CD4-positive, alpha-beta T cell treated with Interleukin-12 subunit alpha and Interleukin-12 subunit beta, for 1 hour (primary cell): ENCODE measurements at regions not wholly inside any gene's neighbourhood (a gene's known extent, or its start where the extent isn't known, plus 50 kb on each side); places are given as distances from the start of the nearest gene placed in this dataset.
"Not testable (repeated sequence)": the region's sequence is repeated elsewhere in the genome, so short reads cannot be mapped to it uniquely, and the experiment has no call there.

Experiments used
- DNase-seq: peaks from one replicate; pipeline ENCODE4 v3.0.0-alpha.2; 2020

DNA sequence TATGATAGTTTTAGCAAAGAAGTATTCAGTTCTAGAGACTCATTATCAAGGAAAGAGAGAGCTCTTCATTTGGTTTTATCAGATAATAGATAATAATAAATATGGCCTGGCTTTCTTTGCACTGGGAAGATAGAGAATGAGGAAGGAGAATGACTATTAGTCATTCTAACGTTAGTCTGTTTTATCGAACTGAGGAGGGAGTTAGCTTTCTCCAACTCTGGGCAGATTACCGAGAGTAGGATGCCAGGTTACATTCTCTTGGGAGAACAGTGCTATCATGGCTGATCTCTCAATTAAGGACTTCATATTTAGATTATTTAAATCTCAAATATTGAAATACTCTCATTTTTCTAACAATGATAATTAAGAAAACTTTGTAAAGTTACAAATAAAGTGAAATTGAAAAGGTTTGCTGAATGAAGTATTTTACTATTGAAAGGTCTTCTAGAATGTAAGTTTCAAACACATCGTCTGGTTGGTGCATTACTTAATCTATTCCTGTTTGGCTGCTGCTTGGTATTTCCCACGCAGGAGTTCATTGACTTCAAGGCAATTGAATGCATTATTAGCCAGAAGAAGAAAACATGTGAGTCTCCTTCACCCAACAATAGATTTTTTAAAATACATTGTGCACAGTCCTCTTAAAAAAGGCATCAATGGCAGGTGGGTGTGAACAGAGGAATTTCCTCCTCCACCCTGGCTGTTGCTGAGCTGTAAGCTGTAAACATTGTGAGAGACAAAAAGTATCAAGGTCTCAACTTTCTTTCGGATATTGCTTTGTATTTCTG, 140.8 kb downstream of the C9orf152 start:
- DNase-seq = no peak

DNA sequence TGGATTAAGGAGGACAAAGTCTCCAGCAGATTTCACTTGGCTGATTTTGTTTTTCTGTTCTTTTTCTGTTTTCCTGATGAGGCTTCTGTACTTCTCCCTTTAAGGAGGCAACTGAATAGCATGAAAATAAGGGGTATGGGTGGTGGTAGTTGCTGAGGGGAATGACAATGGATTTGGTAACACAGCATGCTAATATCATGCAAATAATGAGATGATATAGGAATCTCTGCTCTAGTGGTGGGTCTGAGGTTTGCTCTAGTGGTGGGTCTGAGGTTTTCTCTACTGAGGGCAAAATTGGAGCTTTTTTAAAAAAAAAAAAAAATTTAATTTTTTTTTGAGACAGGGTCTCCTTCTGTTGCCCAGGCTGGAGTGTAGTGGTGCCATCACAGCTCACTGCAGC, 139.7 kb downstream of the C9orf152 start:
- DNase-seq = no peak

DNA sequence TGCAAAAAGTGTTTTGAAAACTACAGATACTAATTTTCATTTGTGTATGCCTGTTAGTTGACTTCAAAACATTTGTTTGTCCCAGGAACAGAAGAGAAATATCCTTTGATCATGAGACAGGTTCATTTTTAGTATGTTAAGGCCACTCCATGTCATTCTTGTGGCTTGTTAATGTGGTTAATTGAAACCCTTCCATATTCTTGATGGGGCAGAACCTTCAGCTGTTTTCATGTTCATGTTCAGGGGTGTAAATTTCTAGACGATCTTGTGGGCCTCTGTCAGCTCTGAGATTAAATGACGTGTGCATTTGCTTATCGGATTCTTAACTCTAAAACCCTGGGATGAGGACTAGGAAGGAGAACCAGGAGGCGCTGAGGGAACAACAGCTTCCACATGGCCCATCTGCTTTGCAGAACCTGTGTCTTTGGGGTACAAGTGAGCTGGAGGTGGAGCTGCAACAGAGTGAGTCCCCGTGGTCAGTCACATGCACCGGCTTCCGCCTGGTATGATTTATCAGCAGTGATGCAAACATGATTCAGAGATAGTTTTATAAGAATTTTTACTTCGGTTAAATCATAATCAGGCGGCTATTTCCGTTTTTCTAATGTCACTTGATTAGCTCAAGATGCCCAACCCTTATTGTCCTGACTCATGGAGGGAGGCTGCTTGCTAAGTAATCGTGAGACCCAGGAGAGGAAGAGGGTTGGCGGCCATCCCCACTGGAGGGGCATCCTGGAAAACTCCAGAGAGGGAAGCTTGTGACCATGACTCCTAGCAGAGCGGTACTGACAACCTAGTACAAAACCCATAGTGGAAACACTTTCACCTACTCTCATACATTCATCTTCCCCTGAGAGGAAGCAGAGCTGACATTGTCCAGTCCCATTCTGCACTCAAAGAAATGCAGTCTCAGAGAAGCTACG, 138.4 kb downstream of the C9orf152 start:
- DNase-seq = no peak

DNA sequence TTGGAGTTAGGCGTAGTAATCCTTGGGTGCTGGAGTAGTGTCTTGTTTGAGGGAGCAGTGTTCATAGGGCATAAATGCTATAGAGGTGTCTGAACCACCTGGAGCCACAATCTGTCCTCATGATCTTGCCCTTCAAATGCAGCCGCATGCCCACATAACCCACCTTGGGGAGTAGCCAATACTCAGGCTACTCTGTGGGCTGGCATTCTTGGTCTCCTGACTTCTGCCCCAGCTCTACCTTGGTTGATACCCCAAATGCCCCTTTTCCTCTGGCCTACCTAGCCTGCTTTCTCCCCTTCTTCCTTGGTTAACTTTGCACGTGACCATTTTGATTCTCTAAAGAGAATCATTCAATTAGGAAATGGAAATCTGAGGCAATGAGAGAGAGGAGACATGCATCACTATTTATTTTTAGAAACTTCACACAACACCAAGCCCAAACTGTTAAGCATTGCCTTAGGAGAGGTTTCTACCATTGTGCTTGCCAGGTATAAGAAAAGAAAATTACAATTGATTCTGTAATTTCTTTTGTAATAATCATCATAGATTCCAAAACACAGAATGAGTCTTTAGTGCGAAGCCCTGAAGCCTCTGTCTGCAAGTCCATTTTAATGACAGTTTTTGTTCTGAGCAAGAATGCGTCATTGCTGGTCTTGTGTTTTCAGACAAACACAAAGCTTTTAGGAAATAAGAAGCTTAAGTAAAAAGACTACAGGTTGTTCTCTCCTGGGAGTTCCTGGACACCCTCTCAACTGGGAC, 135.2 kb downstream of the C9orf152 start:
- no peak for DNase-seq

DNA sequence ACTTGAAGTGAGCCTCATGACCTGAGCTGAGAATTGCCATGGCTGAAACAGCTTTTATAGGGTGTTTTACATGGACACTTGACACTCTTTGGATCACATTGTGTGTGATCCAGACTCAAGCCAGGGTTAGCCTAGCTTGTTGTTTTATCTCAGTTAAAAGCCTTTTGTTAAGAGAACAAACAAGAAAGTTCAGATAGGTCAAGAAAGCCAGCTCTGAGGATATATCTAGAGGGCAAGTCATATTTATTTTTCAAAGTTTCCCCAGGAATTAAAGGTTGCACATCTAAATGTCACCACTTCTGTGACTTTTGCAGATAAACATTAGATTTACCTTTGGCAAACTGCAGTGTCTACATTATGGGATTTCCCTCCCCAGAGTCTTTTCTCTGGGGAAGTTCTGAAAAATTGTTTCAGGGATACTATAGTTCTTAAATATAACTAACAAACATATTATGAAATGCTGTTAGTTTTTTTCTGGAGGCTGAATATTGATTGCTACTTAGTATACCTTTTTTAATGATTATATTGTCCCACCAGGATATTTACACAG, 134.5 kb downstream of the C9orf152 start:
- no peak for DNase-seq

DNA sequence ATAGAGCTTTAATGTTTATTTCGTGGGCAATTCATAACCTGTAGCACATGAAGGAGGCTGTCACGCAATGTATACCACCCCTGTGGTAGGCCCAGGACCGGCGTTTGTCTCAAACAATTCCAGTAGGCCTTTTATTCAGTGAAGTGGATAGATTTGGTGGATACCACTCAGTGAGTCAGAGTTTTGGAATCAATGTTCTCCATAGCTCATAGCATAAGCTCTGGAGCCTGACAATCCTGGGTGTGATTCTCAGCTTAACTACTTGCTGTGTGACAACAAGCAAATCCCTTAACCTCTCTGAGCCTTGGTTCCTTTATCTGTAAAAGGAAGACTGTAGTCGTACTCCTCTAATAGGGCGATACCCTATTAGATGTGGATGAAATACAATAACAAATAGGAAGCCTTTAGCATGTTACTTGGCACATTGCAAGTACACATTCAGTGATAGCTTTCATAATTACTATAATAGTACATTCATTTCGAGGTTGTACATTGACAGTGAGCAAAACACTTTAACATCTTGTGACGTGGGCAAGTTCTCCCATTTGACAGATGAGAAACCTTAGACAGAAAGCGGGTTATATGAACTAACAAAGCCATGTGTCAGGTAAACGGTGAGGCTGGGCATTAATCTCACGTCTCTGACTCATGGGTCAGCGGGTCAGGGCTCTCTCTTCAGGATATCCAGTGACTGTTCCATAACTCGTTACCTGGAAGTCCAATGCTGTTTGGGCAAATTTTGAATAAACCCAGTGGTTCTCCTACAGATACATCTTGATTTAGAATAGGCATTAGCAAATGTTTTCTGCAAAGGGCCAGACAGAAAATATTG, 130.8 kb downstream of the C9orf152 start:
- DNase-seq = no peak

DNA sequence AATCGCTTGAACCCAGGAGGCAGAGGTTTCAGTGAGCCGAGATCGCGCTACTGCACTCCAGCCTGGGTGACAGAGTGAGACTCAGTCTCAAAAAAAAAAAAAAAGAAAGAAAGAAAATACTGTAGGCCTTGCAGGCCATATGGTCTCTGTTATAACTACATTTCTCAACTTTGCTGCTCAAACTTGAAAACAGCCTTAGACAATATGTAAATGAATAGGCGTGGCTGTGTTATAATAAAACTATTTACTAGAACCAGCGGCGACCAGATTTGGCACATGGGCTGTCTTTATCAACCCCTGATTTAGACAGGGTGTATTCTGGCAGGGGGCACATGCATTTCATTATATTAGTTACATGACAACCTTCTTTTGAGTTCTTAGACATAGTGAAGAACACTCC, 130.0 kb downstream of the C9orf152 start:
- DNase-seq = no peak

DNA sequence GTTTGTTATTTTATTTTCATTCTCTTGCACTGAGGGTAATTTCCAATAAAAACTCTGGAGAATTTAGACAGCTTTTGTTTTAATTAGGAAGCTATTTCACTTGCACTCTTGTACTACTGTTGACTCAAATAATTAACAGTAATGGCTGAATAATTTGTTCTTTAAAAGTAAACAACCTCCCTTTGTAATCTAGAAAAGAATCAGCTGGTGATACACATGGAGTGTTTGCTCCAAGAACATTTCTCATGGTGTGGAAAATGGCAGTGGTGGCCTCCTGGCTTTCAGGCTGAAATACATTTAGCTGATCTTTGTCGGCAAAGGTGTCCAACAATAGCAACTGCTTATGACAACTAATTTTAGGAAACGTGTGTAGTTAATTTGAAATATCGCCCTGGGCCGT, 129.4 kb downstream of the C9orf152 start:
- DNase-seq = no peak

DNA sequence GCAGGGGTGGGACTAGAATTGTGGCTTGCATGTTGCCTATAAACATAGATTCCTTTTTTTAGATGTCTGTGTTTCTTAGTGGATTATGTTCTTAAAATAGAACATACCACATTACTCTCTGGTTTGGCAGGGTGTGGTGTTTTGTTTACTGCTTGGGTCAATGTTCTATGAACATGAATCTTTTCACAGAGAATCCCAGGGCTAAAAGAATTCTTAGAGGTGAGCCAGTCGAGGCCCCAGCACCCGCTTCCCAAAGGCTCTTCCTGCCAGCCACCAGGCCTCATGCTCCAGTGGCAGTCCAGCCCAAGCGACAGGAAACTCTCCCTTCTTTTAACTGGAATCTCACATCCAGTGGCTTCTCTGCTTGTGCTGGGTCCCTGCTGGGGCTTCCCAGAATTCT, 126.6 kb downstream of the C9orf152 start:
- DNase-seq = no peak

DNA sequence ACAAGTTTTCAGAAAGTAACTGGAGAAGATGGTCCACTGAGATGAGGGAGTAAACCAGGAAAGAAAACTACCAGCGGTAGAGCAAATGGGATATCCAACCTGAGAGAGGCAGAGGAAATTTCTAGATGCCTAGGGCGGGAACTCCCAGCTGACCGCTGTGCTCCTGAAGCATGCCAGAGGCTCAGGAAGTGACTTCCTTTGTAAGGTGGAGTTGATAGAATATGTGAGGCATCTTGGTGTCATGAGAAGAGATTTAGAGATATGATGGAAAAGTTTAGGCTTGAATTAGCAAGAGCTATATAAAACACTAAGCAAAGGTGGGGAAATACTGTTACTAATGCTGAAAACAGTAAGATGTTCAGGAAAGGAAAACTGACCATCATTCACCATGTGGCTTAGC, 124.1 kb downstream of the C9orf152 start:
- DNase-seq = no peak

DNA sequence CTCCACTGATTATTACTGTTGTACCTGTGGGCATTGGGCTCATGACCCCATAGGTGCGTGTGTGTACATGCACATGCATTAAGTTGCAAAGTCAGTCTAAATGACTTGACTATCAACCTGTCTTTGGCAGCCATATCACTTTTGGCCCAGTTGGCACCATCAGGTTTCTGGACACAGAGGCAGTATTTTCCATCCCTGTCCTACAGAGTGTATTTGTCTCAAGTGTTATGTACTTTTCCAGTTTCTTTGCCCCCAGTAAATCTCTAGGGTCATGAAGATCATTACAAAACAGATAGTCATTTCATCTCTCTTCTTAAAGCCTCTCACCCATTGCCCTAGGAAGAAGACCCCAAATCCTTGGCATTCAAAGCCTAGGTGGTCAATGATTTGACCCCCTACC, 121.4 kb downstream of the C9orf152 start:
- DNase-seq = no peak

DNA sequence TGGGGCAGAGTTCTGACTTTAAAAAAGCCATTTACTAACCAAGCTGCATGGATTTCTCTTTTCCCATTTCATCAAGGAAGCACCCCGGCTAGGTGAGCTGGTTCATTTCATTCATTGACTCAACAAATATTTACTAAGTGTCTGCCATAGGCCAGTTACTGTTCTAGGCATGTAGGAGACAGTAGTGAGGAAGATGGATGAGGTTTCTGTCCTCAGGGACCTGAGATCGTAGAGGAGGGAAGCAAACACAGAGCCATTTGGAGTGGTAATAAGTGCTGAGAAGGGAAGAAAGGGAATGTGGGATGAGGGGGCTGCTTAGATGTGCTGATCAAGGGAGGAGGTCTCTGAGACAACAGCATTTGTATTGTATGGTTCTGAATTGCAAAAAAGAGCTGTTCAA, 120.4 kb downstream of the C9orf152 start:
- no peak for DNase-seq

DNA sequence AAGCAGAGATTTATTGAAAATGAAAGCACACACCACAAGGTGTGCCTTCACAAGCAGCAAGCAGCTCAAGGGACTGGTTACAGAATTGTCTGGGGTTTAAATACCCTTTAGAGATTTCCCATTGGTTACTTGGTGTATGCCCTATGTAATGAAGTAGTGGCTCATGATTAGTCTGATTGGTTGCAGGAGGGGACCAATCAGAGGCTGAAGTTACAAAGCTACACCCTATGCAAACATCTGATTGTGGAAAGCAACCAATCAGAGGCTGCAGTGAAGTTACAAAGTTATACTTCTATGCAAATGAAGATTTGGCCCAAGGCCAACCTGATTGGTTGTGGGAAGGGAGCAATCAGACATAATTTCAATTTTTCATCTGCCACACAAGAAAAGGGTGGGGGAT, 119.9 kb downstream of the C9orf152 start:
- DNase-seq = no peak

DNA sequence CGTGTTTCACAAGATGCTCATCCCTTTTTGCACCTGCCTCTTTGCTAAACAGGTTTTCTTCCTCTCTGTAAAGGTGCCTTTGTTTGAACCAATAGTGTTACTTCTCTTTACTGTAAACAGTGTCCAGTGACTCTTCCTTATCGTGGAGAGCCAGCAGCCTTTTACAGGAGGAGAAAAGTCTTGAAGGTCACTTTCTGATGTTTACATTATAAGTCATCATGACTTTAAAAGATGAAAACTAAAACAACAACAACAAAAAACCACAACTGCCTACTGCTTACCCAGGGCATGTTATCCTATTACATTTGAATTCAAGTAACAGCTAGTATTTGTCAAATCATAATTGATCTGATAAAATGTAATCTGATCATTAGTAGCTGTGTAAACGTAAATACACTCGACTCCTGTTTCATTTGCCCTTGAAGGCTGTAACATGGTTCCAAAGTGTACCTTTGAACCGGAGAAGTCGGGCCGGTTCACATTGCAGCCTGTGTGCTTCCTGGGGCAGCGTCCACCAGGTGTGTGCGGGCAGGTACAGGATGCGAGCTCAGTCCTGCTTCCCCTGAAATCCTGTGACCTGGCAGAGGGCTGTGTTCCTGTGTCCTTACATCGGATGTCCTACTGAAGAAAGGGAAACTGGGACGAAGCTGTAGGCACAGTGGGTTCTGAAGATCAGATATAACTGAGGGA, 118.1 kb downstream of the C9orf152 start:
- DNase-seq = no peak

DNA sequence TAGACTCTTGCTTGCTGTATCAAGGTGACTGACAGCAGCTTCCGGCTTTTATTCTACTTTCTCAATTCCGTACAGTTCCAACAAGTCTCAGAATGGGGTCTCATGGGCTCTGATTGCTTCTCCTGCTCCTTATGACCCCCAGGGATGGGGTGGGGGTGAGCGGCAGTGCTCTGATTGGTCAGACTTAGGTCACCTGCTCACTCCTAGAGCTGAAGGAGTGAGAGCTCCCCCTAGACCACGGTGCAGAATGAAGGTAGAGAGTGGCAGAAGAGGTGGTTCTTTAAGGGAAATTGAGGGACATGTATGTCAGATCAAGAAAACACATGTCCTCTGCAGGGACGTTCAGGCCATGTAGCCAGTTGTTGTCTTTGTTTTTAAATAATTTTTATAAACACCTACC, 115.2 kb downstream of the C9orf152 start:
- no peak for DNase-seq

DNA sequence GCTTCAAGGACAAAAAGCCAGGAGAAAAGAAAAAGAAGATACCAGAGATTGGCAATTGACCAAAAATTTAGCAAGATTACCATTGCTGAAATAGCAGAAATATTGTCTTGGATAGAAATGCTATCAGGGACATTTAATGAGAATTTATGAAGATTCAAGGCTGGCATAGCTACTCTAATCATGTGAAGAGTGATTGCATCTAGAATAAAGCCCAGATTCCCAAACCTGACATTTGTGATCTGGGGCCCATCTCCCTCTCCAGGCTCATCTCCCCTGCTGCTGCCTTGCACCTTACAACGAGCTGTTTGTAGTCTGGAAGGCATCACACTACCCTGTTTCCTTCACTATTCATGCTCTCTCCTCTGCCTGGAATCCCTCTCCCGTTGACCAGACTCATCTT, 114.5 kb downstream of the C9orf152 start:
- DNase-seq = no peak

DNA sequence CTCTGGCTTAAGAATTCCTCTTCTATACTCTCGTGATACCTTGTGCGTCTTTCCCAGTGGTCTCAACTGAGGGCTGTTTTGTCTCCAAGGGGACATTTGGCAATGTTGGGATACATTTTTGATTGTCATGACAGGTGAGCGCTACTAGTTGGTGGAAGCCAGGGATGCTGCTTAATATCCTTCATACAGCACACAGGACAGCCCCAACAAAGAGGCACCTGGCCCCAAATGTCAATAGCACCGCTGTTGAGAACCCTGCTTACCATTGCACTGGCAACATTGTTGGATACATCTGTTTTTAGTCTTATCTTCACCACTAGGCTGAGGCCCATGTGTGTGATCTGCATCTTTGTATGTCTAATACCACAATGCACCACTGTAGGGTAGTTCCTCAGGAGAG, 114.1 kb downstream of the C9orf152 start:
- DNase-seq = no peak

DNA sequence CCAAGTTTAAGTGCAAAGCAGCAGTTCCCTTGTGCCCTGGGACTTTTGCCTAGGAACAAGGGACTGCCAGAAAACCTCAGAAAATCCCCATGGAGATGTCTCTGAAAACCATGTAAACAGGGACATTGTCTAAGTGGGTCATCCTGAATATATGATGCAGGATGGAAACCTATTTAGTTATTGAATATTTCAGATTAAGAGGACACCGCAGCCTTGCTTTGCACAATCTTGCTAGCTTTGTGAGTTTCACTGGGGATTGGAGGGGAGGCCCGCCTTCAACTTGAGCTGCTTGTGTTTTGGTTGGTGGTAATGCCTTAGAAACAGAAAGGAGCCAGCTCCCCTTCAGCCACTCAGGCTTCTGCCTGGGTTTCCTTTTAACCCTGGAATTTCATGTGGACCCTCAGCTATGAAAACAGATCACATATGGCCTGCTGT, 112.8 kb downstream of the C9orf152 start:
- DNase-seq = no peak

DNA sequence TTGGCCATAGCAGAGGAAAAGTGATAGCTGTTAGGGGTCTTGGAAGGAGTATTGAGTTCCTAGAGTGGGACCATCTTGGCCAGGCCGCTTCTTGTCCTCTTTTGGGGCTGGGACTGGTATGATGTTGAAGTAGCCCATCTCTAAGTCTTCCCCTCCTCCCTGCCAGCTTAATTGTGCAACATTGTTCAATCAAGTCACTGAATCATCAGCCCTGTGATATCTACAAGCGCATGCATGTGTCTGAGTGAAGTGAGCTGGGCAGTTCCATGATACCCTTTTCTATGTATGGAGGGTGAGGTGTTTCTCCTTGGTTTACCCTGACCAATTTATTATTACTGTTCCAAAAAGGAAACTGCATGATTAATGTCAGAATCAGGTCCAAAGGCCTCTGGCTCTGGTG, 112.2 kb downstream of the C9orf152 start:
- DNase-seq = no peak

DNA sequence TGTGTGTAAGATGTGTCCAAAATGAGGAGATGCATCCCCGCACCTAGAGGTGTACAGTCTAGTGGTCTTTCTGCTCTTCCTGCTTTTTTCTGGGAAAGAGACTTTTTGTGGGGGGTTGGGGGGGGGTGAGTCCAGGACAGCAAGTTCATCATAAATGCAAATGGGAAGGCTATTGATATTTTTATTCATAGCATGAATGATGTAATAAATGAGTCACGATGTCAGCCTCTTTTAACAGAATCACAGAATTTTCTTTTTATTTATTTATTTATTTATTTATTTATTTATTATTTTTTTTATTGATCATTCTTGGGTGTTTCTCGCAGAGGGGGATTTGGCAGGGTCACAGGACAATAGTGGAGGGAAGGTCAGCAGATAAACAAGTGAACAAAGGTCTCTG, 111.3 kb downstream of the C9orf152 start:
- not testable (repeated sequence) for DNase-seq
